Uterus (tissue), 3 donors: ENCODE measurements at regions not wholly inside any gene's neighbourhood (a gene's known extent, or its start where the extent isn't known, plus 50 kb on each side); places are given as distances from the start of the nearest gene placed in this dataset.
"Not testable (repeated sequence)": the region's sequence is repeated elsewhere in the genome, so short reads cannot be mapped to it uniquely, and the experiment has no call there.

ENCODE experiments used
- DNase-seq, 2 donors: peaks; one replicate each; pipeline ENCODE4 v3.0.0-alpha.2; 2019 to 2020
- H3K27ac ChIP-seq, 2 donors: fragments of 200-600 bp; sonication (generic); 1 replicate in 1 of 2; 2 replicates in 1 of 2; pipeline ENCODE4 v1.5.1; 2016 to 2018
- H3K27me3 ChIP-seq, 2 donors: fragments of 200-600 bp; sonication (generic); one replicate each; pipeline ENCODE4 v1.5.1; 2018 to 2019; ENCODE audit warnings: control low read depth in 1 of 2
- H3K36me3 ChIP-seq, 2 donors: fragments of 200-600 bp; sonication (generic); one replicate each; pipeline ENCODE4 v1.5.1; 2019; ENCODE audit warnings: control low read depth in 1 of 2
- H3K4me1 ChIP-seq, 2 donors: fragments of 200-600 bp; sonication (generic); one replicate each; pipeline ENCODE4 v1.5.1; 2018 to 2019; ENCODE audit warnings: control low read depth in 1 of 2
- H3K4me3 ChIP-seq, 2 donors: fragments of 200-600 bp; sonication (generic); 1 replicate in 1 of 2; 2 replicates in 1 of 2; pipeline ENCODE4 v1.5.1; 2018 to 2019; ENCODE audit warnings: mild to moderate bottlenecking in 1 of 2
- H3K9me3 ChIP-seq, 2 donors: fragments of 200-600 bp; sonication (generic); one replicate each; pipeline ENCODE4 v1.5.1; 2019; ENCODE audit warnings: control low read depth in 1 of 2
- POLR2A ChIP-seq, 2 donors: fragments of 450-650 bp; IDR thresholded peaks; one replicate each; pipeline ENCODE4 v1.6.1; 2016; ENCODE audit warnings: antibody characterized with exemption in 2 of 2, mild to moderate bottlenecking in 1 of 2, moderate library complexity in 1 of 2
- intact Hi-C: fragments of 100-400 bp; cut with DNase I; formaldehyde crosslinking; loops from one replicate; pipeline ENCODE4 v1.15.1; 2023; ENCODE audit warnings: low total_unique reads
- TF ChIP-seq, protein P1 (sequence below), 4 experiments: fragments of 200-600 bp in 2 of 4; fragments of 450-650 bp in 2 of 4; sonication (generic) in 2 of 4; IDR thresholded peaks; one replicate each; pipeline ENCODE4 v1.5.1; 2016 to 2019; ENCODE audit warnings: antibody characterized with exemption in 4 of 4, mild to moderate bottlenecking in 2 of 4, moderate library complexity in 1 of 4
- donor health status: DM: yes; HTN: yes; CAD: no.

DNA sequence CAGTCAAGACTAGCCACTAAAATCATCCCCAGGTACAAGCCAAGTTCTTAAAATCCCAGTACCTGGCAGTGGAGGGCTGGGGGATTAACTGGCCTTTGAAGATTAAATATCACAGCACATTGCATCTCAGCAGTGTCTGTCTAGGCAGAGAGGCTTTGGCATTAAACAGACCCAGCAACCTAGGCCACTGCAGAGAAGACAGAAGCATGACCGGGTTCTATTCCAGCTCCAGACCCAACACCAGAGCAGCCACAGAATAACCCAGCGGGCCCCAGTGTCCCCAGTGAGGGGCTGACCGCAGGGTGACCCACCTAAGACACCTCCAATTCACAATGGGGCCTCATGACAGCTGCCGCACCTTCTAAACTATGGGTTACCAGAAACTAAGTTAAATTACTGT lies 88.2 kb downstream of the SHANK2 start:
- Histone ChIP-seq H3K9me3 (no peaks in the 10 kb centered on the region), H3K36me3 (no peaks in the 10 kb centered on the region), H3K27me3 (no peaks in the 10 kb centered on the region), H3K27ac (no peak overlapping the region), H3K4me1 (no peaks in the 10 kb centered on the region), H3K4me3 (no peak overlapping the region)
- intact Hi-C loops: no loop called here
- TF ChIP-seq, protein P1, sequence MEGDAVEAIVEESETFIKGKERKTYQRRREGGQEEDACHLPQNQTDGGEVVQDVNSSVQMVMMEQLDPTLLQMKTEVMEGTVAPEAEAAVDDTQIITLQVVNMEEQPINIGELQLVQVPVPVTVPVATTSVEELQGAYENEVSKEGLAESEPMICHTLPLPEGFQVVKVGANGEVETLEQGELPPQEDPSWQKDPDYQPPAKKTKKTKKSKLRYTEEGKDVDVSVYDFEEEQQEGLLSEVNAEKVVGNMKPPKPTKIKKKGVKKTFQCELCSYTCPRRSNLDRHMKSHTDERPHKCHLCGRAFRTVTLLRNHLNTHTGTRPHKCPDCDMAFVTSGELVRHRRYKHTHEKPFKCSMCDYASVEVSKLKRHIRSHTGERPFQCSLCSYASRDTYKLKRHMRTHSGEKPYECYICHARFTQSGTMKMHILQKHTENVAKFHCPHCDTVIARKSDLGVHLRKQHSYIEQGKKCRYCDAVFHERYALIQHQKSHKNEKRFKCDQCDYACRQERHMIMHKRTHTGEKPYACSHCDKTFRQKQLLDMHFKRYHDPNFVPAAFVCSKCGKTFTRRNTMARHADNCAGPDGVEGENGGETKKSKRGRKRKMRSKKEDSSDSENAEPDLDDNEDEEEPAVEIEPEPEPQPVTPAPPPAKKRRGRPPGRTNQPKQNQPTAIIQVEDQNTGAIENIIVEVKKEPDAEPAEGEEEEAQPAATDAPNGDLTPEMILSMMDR (IDR thresholded peaks at IDR 0.05): no peak
- TF ChIP-seq POLR2A (IDR thresholded peaks at IDR 0.05): no peak
- DNase-seq: no peak

DNA sequence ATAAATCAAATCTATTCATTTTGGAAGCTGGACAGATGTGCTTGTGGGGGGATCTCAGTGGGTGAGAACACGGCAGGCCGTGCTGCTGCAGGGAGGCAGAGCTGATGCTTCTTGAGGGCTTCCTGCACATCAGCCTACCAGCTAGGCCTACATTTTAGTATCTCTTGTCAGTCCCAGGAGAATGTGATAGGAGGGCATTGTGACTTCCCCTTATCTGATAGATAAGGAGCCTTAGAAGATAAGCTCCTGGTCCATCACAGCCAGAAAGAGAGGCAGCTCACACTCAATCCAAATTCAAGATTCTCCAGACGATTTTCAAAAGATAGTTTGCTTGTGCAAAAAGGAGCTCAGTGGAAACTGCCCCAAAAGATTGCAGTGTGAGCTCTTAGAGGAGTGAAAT lies 89.0 kb downstream of the SHANK2 start:
- H3K27me3 ChIP-seq: no peaks in the 10 kb centered on the region
- no peak overlapping the region for H3K27ac ChIP-seq
- H3K9me3 ChIP-seq: no peaks in the 10 kb centered on the region
- no peak overlapping the region for H3K4me3 ChIP-seq
- no peak for TF ChIP-seq POLR2A (IDR thresholded peaks at IDR 0.05)
- TF ChIP-seq, protein P1 (IDR thresholded peaks at IDR 0.05): no peak
- intact Hi-C loops: no loop called here
- H3K4me1 ChIP-seq: no peaks in the 10 kb centered on the region
- H3K36me3 ChIP-seq: no peaks in the 10 kb centered on the region
- DNase-seq: no peak

DNA sequence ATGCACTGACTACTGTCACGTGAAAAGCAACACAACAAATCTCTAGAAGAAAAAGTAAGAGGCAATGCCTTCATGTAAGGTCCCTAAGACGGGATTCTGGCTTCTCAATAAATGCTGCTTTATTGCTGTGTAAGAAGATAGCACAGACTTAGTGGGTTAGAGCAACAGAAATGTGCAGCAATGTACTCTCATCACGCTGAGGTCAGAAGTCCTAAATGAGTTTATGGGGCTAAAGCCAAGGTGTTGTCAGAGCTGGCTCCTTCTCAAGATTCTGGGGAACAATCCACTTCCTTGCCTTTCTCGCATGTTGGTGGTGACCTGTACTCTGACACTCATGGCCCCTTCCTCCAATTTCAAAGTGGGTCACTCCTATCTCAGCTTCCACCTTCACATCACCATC lies 93.4 kb downstream of the SHANK2 start:
- intact Hi-C loops: no loop called here
- Histone ChIP-seq H3K27ac (no peak overlapping the region), H3K4me1 (no peaks in the 10 kb centered on the region), H3K27me3 (no peaks in the 10 kb centered on the region), H3K4me3 (no peak overlapping the region), H3K36me3 (no peaks in the 10 kb centered on the region), H3K9me3 (no peaks in the 10 kb centered on the region)
- no peak for DNase-seq
- TF ChIP-seq, protein P1 (IDR thresholded peaks at IDR 0.05): no peak
- TF ChIP-seq POLR2A (IDR thresholded peaks at IDR 0.05): no peak

DNA sequence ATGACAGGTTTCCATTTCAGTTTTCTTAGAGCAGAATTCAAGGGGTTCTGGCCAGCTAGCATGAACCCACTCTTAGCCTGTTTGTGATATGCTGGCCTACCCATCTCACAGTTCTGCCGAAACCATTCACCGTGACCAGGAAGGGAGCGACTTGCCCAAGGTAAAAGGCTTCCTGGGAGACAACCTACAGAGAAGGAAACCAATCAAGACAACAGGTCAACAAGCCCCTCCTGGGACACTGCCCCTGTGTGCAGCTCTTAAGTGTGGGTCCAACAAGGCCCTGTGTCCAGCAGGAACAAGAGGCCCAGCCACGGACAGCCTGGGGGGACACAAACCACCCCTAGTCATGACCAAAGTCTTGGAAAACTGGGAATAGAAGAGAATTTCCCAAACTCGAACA lies 94.7 kb downstream of the SHANK2 start:
- H3K9me3 ChIP-seq, H3K27me3 ChIP-seq, DNase-seq, intact Hi-C loops, H3K4me3 ChIP-seq, H3K27ac ChIP-seq, H3K4me1 ChIP-seq, H3K36me3 ChIP-seq: not testable (repeated sequence)

DNA sequence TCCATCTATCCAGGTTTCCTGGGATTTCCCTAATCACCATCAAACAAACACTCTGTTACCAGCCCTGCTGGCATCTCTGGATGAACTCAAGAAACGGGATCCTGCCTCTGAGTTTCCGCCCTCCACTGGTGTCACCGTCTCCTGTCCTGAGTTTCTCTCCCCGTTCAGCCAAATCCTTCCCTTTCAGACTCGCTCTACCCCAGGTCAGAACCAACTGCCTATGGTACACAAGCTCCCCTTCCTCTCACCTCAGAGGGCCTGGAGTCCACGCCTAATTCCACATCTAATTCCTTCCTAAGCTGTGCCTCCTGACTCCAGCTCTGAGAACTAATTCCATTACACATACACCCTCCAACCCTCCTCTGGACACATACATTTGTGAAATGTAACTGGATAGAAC lies 96.1 kb downstream of the SHANK2 start:
- Histone ChIP-seq H3K4me3 (no peak overlapping the region), H3K9me3 (no peaks in the 10 kb centered on the region), H3K36me3 (no peaks in the 10 kb centered on the region), H3K27me3 (no peaks in the 10 kb centered on the region), H3K4me1 (no peaks in the 10 kb centered on the region), H3K27ac (no peak overlapping the region)
- TF ChIP-seq POLR2A (IDR thresholded peaks at IDR 0.05): no peak
- TF ChIP-seq, protein P1 (IDR thresholded peaks at IDR 0.05): no peak
- no peak for DNase-seq
- intact Hi-C loops: no loop called here

DNA sequence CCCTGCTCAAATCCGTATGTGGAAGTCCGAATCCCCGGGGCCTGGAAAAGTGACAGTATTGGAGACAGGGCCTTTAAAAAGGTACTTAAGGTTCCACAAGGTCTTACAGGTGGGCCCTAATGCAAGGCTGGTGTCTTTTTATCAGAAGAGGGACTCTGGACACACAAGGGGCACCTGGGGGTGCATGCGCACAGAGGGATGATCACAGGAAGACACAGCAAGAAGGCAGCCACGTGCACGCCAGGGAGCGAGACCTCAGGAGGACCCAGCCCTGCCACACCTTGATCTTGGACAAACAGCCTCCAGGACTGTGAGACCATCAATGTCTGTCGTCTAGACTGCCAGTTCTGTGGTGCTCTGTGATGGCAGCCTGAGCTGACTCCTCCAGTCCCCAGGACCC lies 96.5 kb downstream of the SHANK2 start:
- DNase-seq: no peak

More for the DNA sequence above, 96.5 kb downstream of the SHANK2 start:
- Histone ChIP-seq H3K27ac (no peak overlapping the region), H3K36me3 (no peaks in the 10 kb centered on the region), H3K4me3 (no peak overlapping the region), H3K4me1 (no peaks in the 10 kb centered on the region), H3K27me3 (no peaks in the 10 kb centered on the region), H3K9me3 (no peaks in the 10 kb centered on the region)
- intact Hi-C loops: no loop called here
- TF ChIP-seq, protein P1 (IDR thresholded peaks at IDR 0.05): no peak
- TF ChIP-seq POLR2A (IDR thresholded peaks at IDR 0.05): no peak
